Left ventricle myocardium inferior (tissue), 1 donor: ENCODE measurements at regions not wholly inside any gene's neighbourhood (a gene's known extent, or its start where the extent isn't known, plus 50 kb on each side); places are given as distances from the start of the nearest gene placed in this dataset.

Experiments used
- DNase-seq: peaks from one replicate; pipeline ENCODE4 v3.0.0-alpha.2; 2020
- H3K27ac ChIP-seq: fragments of 200-600 bp; replicated peaks from 2 replicates; pipeline ENCODE4 v1.8.0; 2021
- H3K27me3 ChIP-seq: fragments of 200-600 bp; 2 replicates; pipeline ENCODE4 v1.8.0; 2021; ENCODE audit warnings: low read depth
- H3K36me3 ChIP-seq: fragments of 200-600 bp; 2 replicates; pipeline ENCODE4 v1.8.0; 2021
- H3K4me1 ChIP-seq: fragments of 200-600 bp; 2 replicates; pipeline ENCODE4 v1.8.0; 2021
- H3K4me3 ChIP-seq: fragments of 200-600 bp; 2 replicates; pipeline ENCODE4 v1.8.0; 2021; ENCODE audit warnings: mild to moderate bottlenecking, moderate library complexity
- H3K9me3 ChIP-seq: fragments of 200-600 bp; replicated peaks from 2 replicates; pipeline ENCODE4 v1.8.0; 2021
- CTCF ChIP-seq: fragments of 200-600 bp; IDR thresholded peaks from 2 replicates; pipeline ENCODE4 v1.8.0; 2021; ENCODE audit warnings: antibody characterized with exemption, mild to moderate bottlenecking, borderline replicate concordance
- intact Hi-C: fragments of 100-400 bp; cut with micrococcal nuclease; formaldehyde crosslinking; loops from one replicate; pipeline ENCODE4 v1.11.0; 2022
- donor health status: DM: no; HTN: yes; CAD: no; lungs with severe emphysema.

GRCh38 chr2:15735484-15736326 lies 144.0 kb downstream of the DDX1 start:
- no peaks in the 10 kb centered on the region for H3K36me3 ChIP-seq
- H3K27me3 ChIP-seq = no peaks in the 10 kb centered on the region
- H3K4me1 ChIP-seq = peaks cover 52% of the 10 kb centered on the region
- TF ChIP-seq CTCF = no peak
- intact Hi-C loops = no loop called here
- peaks cover 5% of the 10 kb centered on the region for H3K9me3 ChIP-seq
- peak overlapping the region; percentile 68 for H3K27ac ChIP-seq
- H3K4me3 ChIP-seq = no peak overlapping the region
- DNase-seq = no peak

- H3K9me3 ChIP-seq = peaks cover 12% of the 10 kb centered on the region
- H3K4me1 ChIP-seq = peaks cover 44% of the 10 kb centered on the region
- no peak for DNase-seq
- H3K4me3 ChIP-seq = no peak overlapping the region
- no peaks in the 10 kb centered on the region for H3K36me3 ChIP-seq
- no peak overlapping the region for H3K27ac ChIP-seq
- TF ChIP-seq CTCF = no peak
- H3K27me3 ChIP-seq = no peaks in the 10 kb centered on the region
- intact Hi-C loops = no loop called here
Measured at GRCh38 chr2:15736396-15737180, 144.9 kb downstream of the DDX1 start.

- H3K4me1 ChIP-seq = peaks cover 36% of the 10 kb centered on the region
- no peak overlapping the region for H3K27ac ChIP-seq
- intact Hi-C loops = no loop called here
- H3K9me3 ChIP-seq = peaks cover 22% of the 10 kb centered on the region
- DNase-seq = no peak
- H3K4me3 ChIP-seq = no peak overlapping the region
- TF ChIP-seq CTCF = no peak
- no peaks in the 10 kb centered on the region for H3K36me3 ChIP-seq
- H3K27me3 ChIP-seq = no peaks in the 10 kb centered on the region
Measured at GRCh38 chr2:15737314-15738224, 145.9 kb downstream of the DDX1 start.

GRCh38 chr2:15738225-15738546 lies 146.5 kb downstream of the DDX1 start:
- DNase-seq = no peak
- Histone ChIP-seq H3K27me3 (no peaks in the 10 kb centered on the region), H3K9me3 (peaks cover 22% of the 10 kb centered on the region), H3K4me3 (no peak overlapping the region), H3K4me1 (peaks cover 30% of the 10 kb centered on the region), H3K27ac (no peak overlapping the region), H3K36me3 (no peaks in the 10 kb centered on the region)
- TF ChIP-seq CTCF = no peak
- intact Hi-C loops = no loop called here

GRCh38 chr2:15738943-15739342 lies 147.3 kb downstream of the DDX1 start:
- intact Hi-C loops = no loop called here
- peaks cover 22% of the 10 kb centered on the region for H3K4me1 ChIP-seq

More at GRCh38 chr2:15738943-15739342, 147.3 kb downstream of the DDX1 start:
- no peak for DNase-seq
- TF ChIP-seq CTCF = no peak
- Histone ChIP-seq H3K27ac (no peak overlapping the region), H3K4me3 (no peak overlapping the region), H3K36me3 (no peaks in the 10 kb centered on the region), H3K9me3 (peaks cover 22% of the 10 kb centered on the region), H3K27me3 (no peaks in the 10 kb centered on the region)
